Smooth muscle cell (in vitro differentiated cells): ENCODE measurements at regions not wholly inside any gene's neighbourhood (a gene's known extent, or its start where the extent isn't known, plus 50 kb on each side); places are given as distances from the start of the nearest gene placed in this dataset.
"Not testable (repeated sequence)": the region's sequence is repeated elsewhere in the genome, so short reads cannot be mapped to it uniquely, and the experiment has no call there.

Experiments
- DNase-seq: peaks from one replicate; lab custom pipeline; 2025; ENCODE audit not compliant: unreplicated experiment; lab: John Stamatoyannopoulos, UW
- H2AFZ ChIP-seq: fragments of 200-600 bp; sonication (generic); 2 replicates; pipeline ENCODE4 v1.6.0; 2016; ENCODE audit warnings: antibody characterized with exemption, low read depth, mild to moderate bottlenecking
- H3F3A ChIP-seq: fragments of 200-600 bp; sonication (generic); 2 replicates; pipeline ENCODE4 v1.6.0; 2017; ENCODE audit warnings: antibody characterized with exemption, low read depth
- H3K27ac ChIP-seq: fragments of 200-600 bp; sonication (generic); 2 replicates; pipeline ENCODE4 v1.5.1; 2016; ENCODE audit warnings: low read depth, mild to moderate bottlenecking
- H3K27me3 ChIP-seq: fragments of 200-600 bp; sonication (generic); 2 replicates; pipeline ENCODE4 v1.6.1; 2016; ENCODE audit warnings: low read depth, mild to moderate bottlenecking
- H3K36me3 ChIP-seq: fragments of 200-600 bp; sonication (generic); 2 replicates; pipeline ENCODE4 v1.5.1; 2016; ENCODE audit warnings: low read depth
- H3K4me1 ChIP-seq: fragments of 200-600 bp; sonication (generic); 2 replicates; pipeline ENCODE4 v1.5.1; 2016; ENCODE audit warnings: low read depth
- H3K4me2 ChIP-seq: fragments of 200-600 bp; sonication (generic); 2 replicates; pipeline ENCODE4 v1.6.0; 2016; ENCODE audit warnings: mild to moderate bottlenecking
- H3K4me3 ChIP-seq: fragments of 200-600 bp; sonication (generic); 2 replicates; pipeline ENCODE4 v1.5.1; 2016; ENCODE audit warnings: mild to moderate bottlenecking
- H3K79me2 ChIP-seq: fragments of 200-600 bp; sonication (generic); 2 replicates; pipeline ENCODE4 v1.6.0; 2016; ENCODE audit warnings: low read depth, mild to moderate bottlenecking
- H3K9ac ChIP-seq: fragments of 200-600 bp; sonication (generic); 2 replicates; pipeline ENCODE4 v1.6.0; 2016; ENCODE audit warnings: low read depth
- H3K9me3 ChIP-seq: fragments of 200-600 bp; sonication (generic); replicated peaks from 2 replicates; pipeline ENCODE4 v1.5.1; 2016; ENCODE audit warnings: low read depth
- H4K20me1 ChIP-seq: fragments of 200-600 bp; sonication (generic); 2 replicates; pipeline ENCODE4 v1.6.0; 2016; ENCODE audit warnings: low read depth
- WGBS: methylation state at CpG from one replicate; pipeline ENCODE4 v1.1.7; 2016; ENCODE audit warnings: low lambda C conversion rate; 5-methylcytosine and 5-hydroxymethylcytosine counted together
- TF ChIP-seq, protein P1 (sequence below): fragments of 200-600 bp; sonication (generic); IDR thresholded peaks from 2 replicates; pipeline ENCODE4 v1.5.1; 2017; ENCODE audit warnings: borderline replicate concordance, mild to moderate bottlenecking, antibody characterized with exemption; ENCODE audit not compliant: insufficient read depth, poor library complexity, severe bottlenecking

DNA sequence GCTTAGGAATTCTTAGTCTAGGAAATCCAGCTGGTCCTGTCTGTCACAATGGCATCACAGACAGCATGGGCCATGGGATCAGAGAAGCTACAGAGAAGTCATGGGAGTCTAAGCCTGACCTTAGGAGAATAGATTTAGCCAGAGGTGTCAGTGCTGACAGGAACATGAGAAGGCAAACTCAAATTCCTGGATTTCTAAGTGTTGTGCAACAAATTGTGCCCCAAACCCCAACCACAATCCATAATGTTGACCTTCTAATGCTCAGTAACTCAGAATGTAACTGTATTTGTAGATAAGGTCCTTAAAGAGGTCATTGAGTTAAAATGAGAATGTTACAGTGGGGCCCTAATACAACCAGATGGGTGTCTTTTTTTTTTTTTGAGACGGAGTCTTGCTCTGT is 95.9 kb upstream of the RHOBTB1 start:
- no peaks in the 10 kb centered on the region for H3K79me2 ChIP-seq
- H3K9ac ChIP-seq, result no peak overlapping the region

DNA sequence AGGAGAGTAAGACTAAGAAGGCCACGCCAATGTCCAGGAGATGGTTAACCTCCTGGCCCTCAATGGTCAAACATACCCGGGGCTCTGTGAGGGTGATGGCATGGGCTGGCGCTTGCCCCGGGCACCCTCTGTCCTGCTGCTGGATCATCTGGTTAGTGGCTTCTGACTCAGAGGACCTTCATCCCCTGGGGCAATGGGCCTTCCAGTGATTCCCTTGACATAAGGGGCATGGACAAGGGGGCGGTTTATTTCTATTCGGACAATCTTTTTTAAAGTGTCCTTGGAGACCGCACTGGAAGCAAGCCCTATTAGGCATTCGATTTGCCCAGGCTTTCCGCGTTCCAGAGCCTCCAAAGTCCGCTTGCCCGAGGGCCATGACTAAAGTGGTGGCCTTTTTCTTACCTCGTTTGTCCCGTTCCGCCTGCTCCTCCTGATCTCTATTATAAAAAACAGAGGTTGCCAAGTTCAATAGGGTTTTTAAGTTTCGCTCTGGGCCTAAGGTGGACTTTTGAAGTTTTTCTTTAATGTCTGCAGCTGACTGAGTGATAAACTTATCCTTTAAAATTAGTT is 93.4 kb upstream of the RHOBTB1 start:
- not testable (repeated sequence) for H3K27me3 ChIP-seq, H3K9ac ChIP-seq, H3F3A ChIP-seq, H3K36me3 ChIP-seq, DNase-seq, H3K4me3 ChIP-seq, H3K79me2 ChIP-seq, H3K4me1 ChIP-seq, H4K20me1 ChIP-seq, H2AFZ ChIP-seq, H3K27ac ChIP-seq, H3K9me3 ChIP-seq, H3K4me2 ChIP-seq
- WGBS, result 80% methylated on average over 16 of the region's 16 CpGs

More for the DNA sequence above, 95.9 kb upstream of the RHOBTB1 start:
- Histone ChIP-seq H2AFZ (no peak overlapping the region), H4K20me1 (no peaks in the 10 kb centered on the region), H3K27ac (no peak overlapping the region), H3K36me3 (no peaks in the 10 kb centered on the region), H3K9me3 (no peaks in the 10 kb centered on the region), H3K4me1 (no peaks in the 10 kb centered on the region), H3K4me2 (no peak overlapping the region), H3F3A (no peaks in the 10 kb centered on the region), H3K4me3 (no peak overlapping the region), H3K27me3 (no peaks in the 10 kb centered on the region)
- 100% methylated on average over 1 of the region's 1 CpG for WGBS
- TF ChIP-seq, protein P1, sequence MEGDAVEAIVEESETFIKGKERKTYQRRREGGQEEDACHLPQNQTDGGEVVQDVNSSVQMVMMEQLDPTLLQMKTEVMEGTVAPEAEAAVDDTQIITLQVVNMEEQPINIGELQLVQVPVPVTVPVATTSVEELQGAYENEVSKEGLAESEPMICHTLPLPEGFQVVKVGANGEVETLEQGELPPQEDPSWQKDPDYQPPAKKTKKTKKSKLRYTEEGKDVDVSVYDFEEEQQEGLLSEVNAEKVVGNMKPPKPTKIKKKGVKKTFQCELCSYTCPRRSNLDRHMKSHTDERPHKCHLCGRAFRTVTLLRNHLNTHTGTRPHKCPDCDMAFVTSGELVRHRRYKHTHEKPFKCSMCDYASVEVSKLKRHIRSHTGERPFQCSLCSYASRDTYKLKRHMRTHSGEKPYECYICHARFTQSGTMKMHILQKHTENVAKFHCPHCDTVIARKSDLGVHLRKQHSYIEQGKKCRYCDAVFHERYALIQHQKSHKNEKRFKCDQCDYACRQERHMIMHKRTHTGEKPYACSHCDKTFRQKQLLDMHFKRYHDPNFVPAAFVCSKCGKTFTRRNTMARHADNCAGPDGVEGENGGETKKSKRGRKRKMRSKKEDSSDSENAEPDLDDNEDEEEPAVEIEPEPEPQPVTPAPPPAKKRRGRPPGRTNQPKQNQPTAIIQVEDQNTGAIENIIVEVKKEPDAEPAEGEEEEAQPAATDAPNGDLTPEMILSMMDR, result no peak
- DNase-seq, result no peak

DNA sequence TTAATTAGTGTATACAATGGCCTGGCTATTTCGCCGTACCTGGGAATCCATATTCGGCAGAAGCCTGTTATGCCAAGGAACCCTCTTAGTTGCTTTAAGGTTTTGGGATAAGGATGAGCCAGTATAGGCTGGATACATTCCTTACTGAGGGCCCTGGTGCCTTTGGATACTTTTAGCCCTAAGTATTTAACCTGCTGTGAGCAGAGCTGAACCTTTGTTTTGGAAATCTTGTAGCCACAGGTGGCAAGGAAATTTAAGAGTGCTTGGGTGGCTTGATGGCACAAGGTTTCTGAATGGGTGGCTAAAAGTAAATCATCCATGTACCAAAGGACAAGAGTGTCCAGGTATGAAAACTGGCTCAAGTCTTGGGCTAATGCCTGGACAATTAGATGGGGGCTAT is 92.2 kb upstream of the RHOBTB1 start:
- not testable (repeated sequence) for H3F3A ChIP-seq, H3K4me1 ChIP-seq, H3K79me2 ChIP-seq, H3K9me3 ChIP-seq, H2AFZ ChIP-seq, H3K4me2 ChIP-seq, DNase-seq, H3K27me3 ChIP-seq, H4K20me1 ChIP-seq, H3K4me3 ChIP-seq, H3K27ac ChIP-seq, H3K36me3 ChIP-seq, H3K9ac ChIP-seq
- WGBS, result 90% methylated on average over 3 of the region's 3 CpGs

DNA sequence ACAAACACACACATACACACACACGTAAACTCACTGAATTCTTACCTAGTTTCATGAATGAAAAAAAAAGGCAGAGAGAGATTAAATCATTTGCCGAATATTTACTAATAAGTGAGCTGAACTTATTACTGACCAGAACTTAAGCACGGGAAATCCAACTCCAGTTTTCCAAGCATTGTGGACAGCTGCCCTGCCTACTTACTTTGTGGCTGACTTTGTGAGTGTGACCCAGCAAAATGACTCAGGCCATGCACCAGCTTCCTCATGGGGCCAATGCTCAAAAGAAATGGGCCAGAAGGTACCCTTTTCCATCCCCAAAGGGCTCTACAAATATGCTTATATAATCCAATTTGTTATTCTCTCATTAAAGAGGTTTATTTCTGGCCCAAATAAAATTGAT is 87.4 kb upstream of the RHOBTB1 start:
- H3K4me2 ChIP-seq, result no peak overlapping the region
- 78% methylated on average over 3 of the region's 3 CpGs for WGBS

More for the DNA sequence above, 87.4 kb upstream of the RHOBTB1 start:
- TF ChIP-seq, protein P1, result no peak
- Histone ChIP-seq H3K4me1 (no peaks in the 10 kb centered on the region), H3K9ac (no peak overlapping the region), H4K20me1 (no peaks in the 10 kb centered on the region), H2AFZ (no peak overlapping the region), H3K27me3 (no peaks in the 10 kb centered on the region), H3F3A (no peaks in the 10 kb centered on the region), H3K9me3 (no peaks in the 10 kb centered on the region), H3K79me2 (no peaks in the 10 kb centered on the region), H3K27ac (no peak overlapping the region), H3K4me3 (no peak overlapping the region), H3K36me3 (no peaks in the 10 kb centered on the region)
- DNase-seq, result no peak
